ENCODE measurements at regions not wholly inside any gene's neighbourhood (a gene's known extent, or its start where the extent isn't known, plus 50 kb on each side); places are given as distances from the start of the nearest gene placed in this dataset.
A peak's percentile ranks its signal among the peaks of the same experiment; 100 is the strongest.

DNA sequence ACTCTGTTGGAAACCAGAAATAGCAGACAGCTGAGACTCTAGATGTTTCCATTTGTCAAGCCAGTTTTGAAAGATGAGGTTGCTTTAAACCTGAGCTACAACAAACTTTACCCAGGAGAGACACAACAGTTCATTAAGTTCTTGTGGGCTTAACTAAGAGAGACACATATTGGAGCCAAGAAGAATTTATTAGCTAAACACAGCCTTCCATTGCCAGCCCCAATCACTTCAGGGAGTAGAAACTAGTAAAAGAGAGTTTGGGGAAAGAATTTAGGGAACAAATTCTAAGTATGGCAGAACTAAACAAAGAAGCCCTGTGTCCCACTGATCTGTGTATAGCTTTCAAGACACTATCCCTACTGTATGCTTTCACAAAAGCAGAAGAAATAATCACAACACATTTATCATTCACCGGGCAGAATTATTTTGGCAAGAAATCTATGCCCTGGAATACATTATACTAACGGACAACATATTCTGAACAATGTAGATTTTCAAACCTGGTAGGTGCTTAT, 87.3 kb upstream of the KAZN start:
- H3K27ac ChIP-seq: no peak overlapping the region
- TF ChIP-seq, protein P1, sequence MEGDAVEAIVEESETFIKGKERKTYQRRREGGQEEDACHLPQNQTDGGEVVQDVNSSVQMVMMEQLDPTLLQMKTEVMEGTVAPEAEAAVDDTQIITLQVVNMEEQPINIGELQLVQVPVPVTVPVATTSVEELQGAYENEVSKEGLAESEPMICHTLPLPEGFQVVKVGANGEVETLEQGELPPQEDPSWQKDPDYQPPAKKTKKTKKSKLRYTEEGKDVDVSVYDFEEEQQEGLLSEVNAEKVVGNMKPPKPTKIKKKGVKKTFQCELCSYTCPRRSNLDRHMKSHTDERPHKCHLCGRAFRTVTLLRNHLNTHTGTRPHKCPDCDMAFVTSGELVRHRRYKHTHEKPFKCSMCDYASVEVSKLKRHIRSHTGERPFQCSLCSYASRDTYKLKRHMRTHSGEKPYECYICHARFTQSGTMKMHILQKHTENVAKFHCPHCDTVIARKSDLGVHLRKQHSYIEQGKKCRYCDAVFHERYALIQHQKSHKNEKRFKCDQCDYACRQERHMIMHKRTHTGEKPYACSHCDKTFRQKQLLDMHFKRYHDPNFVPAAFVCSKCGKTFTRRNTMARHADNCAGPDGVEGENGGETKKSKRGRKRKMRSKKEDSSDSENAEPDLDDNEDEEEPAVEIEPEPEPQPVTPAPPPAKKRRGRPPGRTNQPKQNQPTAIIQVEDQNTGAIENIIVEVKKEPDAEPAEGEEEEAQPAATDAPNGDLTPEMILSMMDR (conservative IDR thresholded peaks at IDR 0.05): no peak

DNA sequence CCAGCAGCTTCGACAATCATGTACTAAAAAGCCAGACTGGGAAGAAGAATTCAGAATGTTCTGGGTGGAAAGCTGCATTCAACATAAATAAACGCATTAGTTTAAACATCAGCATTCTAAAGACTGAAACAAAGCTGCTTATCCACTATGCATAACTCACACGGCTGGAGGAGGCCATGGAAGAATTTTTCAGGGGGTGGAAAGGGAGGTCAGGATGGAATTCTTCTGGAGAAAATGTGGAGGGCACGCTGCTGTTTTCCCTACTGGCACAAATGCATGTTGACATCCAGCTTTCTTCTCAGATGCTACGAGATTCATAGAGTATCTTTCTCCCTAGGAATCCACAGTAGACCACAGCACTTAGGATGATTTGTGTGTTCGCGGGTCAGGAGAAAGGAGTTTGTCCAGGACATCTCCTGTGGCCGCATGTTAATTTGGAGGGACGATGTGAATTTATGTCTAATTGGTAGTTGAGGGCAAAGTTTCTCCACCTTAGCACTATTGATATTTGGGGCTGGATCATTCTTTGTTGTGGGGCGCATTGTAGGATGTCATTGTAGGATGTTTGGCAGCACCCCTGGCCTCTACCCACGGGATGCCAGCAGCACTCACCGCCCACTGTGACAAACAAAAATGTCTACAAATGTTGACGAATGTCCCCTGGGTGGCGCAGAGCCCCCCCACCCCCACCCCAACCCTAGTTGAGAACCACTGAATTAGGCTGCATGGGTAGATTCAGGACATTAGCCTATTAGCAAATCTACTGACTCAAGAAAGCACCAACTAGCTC, 86.5 kb upstream of the KAZN start:
- TF ChIP-seq, protein P1 (conservative IDR thresholded peaks at IDR 0.05): no peak
- H3K27ac ChIP-seq: no peak overlapping the region

DNA sequence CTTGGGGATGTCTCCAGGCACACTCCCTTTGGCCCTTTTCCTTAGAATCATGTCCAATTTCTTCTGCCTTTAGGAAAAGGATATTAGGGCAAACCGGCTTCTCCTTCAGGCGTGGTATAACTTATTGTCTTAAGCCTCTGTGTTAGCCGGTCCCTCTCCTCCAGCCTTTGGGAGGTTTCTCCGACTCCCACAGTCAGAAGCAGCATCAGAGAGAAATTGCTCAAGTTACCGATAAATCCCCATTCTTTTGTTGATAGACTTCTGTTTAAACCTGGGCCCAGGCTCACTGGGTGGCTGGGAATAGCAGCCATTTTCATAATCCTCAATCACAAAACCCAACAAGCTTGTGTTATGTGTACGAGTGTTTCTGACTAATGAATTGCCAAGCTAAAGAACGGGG, 85.4 kb upstream of the KAZN start:
- TF ChIP-seq, protein P1 (conservative IDR thresholded peaks at IDR 0.05): no peak

DNA sequence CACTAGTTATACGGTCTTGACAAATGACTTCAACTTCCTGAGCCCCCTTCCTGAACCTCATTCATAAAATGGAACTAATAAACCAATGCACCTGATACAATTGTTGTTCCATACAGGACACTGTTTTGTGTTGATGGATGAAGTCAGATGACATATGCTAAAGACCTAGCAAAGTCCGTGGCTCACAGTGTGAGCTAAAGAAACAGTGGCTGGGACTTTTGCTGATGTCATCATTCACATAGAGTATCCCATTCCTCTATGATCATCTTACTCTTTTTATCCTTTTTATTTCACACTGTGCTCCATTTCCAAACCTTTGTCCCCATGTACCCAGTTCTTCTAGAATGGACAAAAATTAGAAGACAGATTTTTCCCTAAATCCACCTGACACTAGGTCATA, 83.7 kb upstream of the KAZN start:
- TF ChIP-seq, protein P1 (conservative IDR thresholded peaks at IDR 0.05): no peak

More for the DNA sequence above, 85.4 kb upstream of the KAZN start:
- no peak overlapping the region for H3K27ac ChIP-seq

DNA sequence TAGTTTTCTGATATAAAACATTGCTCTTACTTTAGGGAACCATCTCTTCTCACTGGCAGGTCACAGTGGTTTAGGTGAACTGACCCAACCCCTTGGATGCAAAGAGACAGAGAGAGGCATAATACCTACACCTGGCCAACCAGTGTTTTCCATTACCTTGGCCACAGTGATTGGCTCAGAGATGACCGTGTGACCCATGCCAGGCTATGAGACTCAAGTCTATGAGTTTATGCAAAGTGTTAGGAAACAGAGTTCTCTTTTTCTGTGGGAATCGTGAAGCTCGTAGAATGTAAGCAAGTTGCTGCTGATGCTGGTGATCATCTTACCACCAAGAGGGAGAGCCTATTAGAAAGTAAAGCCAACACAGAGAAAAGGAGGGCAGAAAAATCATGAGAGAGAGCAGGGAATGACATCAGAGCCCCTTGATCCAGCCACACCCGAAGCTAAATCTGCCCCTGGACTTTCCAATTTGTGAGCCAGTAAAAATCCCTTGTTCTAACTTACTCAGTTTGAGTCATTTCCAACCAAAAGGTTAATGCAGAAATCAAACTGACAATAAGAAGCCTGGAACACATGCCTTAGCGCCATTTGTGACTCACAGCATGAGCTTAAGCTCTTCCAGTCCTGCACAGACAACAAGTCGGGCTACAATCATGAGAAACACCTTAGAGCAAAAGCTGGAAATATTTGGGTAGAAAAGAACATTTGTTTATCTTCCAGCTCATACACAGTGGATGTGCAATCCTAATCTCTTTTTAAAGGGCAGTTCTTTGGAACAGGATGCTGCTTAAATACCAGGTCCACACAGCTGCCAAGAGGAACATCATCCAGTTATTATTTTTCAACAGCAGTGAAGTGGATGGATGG, 81.3 kb upstream of the KAZN start:
- TF ChIP-seq, protein P1 (conservative IDR thresholded peaks at IDR 0.05): no peak
- peak overlapping the region; percentile 10; the same call in 1 of the 2 replicates for H3K27ac ChIP-seq

More for the DNA sequence above, 83.7 kb upstream of the KAZN start:
- H3K27ac ChIP-seq: no peak overlapping the region

DNA sequence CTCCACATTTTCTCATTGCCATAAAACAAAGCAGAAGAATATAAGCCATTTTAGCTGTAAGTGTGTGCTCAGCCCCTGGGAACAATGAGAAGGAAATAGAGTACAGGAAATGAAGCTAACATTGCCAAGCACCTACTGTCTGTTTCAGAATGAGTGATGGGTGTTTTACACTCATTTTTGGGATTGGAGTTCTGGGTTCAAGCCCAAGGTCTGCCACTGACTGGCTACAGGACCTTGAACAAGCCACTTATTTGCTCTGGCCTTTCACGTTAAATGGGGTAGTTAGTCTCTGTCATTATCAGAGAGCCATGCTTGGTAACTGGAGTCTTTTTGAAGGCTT, 80.7 kb upstream of the KAZN start:
- H3K27ac ChIP-seq: peak overlapping the region; percentile 10; the same call in 1 of the 2 replicates
- TF ChIP-seq, protein P1 (conservative IDR thresholded peaks at IDR 0.05): no peak

DNA sequence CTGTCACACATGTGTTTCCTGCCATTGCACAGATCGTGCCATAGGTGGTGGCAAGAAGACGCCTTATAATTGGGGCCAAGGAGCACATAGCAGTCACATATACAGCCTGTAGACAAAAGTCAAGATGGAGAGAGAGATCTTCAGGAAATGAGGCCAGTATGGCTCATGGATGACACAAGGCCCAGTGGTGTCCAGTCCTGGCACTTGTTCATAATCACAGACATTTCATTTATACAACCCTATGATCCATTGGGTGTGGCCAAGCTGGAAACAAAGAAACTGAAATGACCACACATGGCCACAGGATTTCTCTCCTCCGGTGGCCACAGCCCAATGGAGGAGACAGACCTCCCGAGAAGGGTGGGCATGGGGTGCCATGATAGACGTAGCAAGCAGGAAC, 78.5 kb upstream of the KAZN start:
- no peak overlapping the region for H3K27ac ChIP-seq
- TF ChIP-seq, protein P1 (conservative IDR thresholded peaks at IDR 0.05): no peak
